ENCODE measurements at regions not wholly inside any gene's neighbourhood (a gene's known extent, or its start where the extent isn't known, plus 50 kb on each side); places are given as distances from the start of the nearest gene placed in this dataset.

GRCh38 chr10:108250936-108251620 lies 1086.6 kb upstream of the SORCS1 start:
- TF ChIP-seq, protein P1, sequence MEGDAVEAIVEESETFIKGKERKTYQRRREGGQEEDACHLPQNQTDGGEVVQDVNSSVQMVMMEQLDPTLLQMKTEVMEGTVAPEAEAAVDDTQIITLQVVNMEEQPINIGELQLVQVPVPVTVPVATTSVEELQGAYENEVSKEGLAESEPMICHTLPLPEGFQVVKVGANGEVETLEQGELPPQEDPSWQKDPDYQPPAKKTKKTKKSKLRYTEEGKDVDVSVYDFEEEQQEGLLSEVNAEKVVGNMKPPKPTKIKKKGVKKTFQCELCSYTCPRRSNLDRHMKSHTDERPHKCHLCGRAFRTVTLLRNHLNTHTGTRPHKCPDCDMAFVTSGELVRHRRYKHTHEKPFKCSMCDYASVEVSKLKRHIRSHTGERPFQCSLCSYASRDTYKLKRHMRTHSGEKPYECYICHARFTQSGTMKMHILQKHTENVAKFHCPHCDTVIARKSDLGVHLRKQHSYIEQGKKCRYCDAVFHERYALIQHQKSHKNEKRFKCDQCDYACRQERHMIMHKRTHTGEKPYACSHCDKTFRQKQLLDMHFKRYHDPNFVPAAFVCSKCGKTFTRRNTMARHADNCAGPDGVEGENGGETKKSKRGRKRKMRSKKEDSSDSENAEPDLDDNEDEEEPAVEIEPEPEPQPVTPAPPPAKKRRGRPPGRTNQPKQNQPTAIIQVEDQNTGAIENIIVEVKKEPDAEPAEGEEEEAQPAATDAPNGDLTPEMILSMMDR (conservative IDR thresholded peaks at IDR 0.05; ENCODE audit: low read length) = no peak
- no peak for TF ChIP-seq EZH2phosphoT487 (IDR thresholded peaks at IDR 0.05; ENCODE audit: borderline replicate concordance)

Measured in Loucy (cell line).